Jurkat, Clone E6-1 (cell line): ENCODE measurements at regions not wholly inside any gene's neighbourhood (a gene's known extent, or its start where the extent isn't known, plus 50 kb on each side); places are given as distances from the start of the nearest gene placed in this dataset.

Experiments
- DNase-seq: peaks from one replicate; pipeline ENCODE4 v3.0.0-alpha.2; 2011; ENCODE audit warnings: low read depth, low spot score
- H3K4me3 ChIP-seq: 2 replicates; pipeline ENCODE4 v1.5.1; 2011; ENCODE audit warnings: mild to moderate bottlenecking, low read length, control low read depth, moderate library complexity

DNA sequence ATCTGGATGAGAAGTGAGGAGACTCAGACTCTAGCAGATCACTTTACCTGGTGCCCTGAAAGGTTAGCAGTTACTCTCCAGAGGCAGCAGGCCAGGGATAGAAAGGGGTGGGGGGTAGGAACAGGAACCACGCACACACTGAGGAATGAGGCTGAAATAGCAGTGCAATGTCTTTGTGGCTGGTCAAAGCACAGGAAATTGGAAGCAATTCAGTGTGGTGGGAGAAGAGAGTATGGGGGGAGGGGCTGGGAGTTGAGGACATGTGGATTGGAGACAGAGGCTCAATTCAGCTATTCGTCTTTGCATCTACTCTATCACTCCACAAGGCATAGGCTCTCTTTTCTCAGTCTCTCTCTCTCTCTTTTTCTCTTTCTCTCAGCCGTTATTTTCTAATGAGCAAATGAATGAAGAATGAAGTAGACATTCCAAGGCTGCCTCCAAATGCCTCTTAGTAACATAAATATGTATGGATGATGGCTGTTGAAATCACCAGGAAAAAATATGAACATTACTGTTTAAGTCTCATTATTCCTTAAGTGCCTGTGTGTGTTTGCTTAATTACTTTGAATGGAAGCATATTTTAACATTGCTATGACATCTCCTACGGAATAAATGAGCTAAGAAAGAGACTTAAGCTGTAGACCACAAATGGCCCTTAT, 979.4 kb downstream of the TSN start:
- DNase-seq: no peak
- H3K4me3 ChIP-seq: no peak overlapping the region

DNA sequence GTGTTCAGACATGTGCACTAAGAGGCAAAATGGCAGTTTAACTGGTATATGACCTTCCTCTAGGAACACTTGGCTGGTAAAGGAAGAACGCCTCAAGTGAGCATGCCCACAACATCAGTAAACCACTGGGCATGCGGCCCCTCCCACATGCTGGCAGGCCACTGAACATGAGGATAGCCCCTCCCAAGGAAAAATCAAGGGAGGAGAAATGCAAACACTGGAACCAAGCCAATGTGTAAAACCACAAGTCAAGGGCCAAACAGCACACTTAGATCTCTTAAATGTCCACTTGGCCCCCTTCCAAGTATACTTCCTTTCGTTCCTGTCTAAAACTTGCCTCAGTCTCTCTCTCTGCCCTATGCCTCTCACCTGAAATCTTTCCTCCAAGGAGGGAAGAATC, 980.8 kb downstream of the TSN start:
- DNase-seq: no peak
- H3K4me3 ChIP-seq: no peak overlapping the region

DNA sequence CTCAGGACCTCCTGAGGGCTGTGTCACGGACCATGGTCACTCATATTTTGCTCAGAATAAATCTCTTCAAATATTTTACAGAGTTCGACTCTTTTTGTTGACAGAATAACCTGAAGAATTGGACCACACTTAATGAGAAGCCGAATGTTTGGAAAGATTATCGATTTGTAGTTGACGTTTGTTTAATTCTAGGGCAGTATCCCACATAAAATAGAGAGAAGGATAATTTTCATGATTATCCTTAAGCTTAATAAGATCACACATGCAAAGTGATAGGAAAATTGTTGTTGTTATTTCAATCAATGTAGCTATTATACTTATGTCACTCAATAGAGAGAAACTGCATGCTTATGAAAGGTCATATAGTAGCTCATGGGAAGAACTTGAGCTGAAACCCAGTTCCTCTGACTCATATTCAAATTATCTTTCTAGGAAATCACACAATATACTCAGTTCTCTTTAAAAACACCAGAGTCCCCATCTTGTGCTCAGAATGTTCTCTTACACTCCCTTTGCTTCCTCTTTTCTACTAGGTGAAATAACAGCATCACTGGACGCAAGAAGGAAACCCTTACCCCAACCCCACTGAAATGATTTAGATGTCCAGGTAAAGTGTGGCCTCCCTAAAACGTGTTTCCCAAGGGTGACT, 982.1 kb downstream of the TSN start:
- DNase-seq: no peak
- H3K4me3 ChIP-seq: no peak overlapping the region

DNA sequence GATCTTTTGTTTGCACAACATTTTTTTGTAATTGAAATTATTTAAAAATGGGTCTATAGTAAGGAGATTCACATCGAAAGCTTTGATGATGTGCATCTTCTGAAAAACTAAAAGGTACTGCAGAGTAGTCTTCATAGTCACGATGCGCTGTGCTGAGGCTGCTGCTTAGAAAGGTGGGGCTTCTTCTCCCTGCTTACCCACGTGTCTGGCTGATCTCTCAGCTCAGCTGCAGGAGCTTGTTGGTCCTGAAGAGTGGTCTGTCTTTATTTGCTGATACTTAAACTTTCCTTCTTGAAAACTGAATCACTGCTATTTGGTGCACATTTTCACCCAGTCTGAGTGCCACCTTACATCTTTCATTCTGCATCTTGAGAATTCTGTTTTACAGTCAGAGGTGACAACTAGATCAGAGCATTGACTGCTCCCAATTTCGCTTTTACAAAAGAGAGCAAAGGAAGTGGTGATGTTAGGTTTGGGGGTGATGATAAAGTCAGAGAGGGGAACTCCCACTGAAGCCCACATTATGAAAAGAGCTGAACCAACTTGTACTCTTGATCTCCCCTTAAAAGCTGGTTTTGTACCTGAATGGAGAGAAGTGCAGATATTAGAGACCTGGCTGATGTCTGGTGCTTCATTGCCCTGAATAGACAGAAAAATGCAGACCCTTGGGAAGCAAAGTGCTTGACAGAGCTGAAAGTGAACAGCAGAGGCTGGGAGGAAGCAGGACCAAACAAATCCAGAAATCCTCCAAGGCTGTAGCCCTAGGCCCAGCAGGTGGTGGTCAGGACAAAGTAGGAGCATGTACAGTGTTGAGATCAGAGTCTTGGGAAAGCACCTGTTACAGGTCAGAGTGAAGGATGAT, 984.5 kb downstream of the TSN start:
- H3K4me3 ChIP-seq: no peak overlapping the region
- no peak for DNase-seq

DNA sequence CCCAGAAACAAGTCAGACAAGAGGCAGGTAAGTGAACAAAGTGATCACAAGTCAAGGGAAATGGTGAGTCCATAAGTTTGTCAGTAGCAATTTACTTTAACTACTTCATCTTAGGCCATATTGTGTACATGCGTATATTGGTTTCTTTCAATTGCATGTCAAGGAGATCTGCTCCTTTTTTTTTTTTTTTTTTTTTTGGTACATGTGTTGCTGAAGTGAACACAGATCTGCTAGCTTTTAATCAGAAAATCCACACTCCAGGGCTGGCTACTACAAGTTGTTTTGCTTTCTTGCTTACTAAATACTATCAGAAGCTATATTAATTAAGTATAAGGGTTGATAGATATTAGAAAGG, 985.1 kb downstream of the TSN start:
- no peak for DNase-seq
- no peak overlapping the region for H3K4me3 ChIP-seq

DNA sequence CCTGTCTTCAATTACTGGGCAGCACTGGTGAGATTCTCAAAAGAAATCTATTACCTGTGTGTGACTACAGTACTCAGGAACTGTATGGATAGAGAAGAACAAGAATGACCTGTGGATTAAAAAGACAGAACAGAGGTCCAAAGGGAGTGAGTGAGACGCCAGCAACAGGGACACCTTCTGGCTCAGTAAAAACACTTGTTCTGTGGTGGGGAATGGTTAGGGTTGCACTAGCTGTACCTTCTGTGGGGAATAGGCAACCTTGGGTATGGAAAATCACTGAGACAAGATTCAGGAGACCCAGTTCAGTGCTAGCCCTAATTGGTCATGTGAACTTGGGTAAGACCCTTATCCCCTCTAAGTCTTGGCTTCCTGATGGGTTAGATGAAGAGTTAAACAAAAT, 986.0 kb downstream of the TSN start:
- DNase-seq: no peak
- H3K4me3 ChIP-seq: no peak overlapping the region

DNA sequence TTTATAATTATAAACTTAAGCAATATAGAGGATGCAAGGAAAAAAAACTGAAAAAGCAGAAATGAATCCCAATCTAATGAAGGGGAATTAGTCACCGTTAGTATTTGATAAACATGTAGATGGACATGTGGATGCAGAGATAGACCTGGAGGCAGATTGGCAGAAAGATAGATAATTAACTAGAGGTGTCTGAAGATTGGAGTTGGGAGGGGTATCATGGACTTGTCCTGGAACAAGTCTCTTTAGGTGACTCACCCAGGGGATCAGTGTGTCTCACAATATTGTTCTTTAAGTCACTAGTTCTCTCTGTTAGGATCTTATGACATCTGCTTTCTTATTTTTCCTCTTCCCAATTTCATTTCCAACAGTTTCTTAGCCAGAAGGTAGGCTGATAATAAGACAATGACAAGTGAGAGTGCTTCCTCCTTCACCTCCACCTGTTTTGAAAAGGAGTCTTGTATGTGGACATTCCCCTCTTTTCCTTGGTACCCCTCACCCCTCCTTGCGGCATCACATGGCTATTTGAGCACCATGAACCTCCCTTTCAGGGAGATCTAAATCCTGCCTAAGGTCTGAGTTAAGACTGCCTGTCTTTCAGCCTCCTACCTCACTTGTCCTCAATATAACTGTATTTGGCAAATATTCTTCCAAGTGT, 987.7 kb downstream of the TSN start:
- no peak overlapping the region for H3K4me3 ChIP-seq
- no peak for DNase-seq

DNA sequence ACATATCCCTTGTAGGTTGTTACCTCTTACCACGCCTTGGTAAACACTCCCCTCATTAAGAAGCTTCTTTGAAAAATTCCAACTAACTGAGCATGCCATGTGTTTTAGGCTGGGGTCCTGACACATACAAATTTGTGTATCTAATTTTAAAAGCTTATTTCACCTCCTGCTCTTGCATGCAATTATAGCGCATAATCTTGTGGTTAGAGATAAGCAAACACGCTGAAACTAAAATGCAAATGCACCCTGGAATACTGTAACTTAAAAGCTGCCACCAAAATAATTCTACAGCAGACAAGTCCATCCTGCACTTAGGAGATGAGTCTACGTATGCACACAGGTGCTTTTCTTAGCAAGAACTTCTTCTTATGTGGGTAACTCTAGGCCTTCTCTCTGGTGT, 990.2 kb downstream of the TSN start:
- no peak overlapping the region for H3K4me3 ChIP-seq
- no peak for DNase-seq

DNA sequence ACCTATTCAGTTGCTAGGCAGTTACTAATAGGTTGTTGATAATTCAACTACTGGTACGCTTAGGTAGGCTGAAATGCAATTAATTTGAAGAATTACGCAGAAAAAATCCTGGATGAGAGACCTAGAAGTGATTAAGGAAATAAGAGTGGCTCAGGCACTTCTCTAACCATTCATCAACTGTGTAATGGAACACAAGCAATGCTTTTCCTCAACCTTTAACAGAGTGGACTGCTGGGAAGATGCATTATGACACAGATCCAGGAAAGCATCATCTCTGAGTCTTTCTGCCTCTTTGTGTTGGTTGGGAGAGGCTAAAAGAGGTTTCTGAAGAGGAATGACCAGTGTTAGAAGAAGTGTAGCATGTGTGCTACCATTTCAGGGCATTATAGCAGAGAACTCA, 992.2 kb downstream of the TSN start:
- no peak for DNase-seq
- H3K4me3 ChIP-seq: no peak overlapping the region

DNA sequence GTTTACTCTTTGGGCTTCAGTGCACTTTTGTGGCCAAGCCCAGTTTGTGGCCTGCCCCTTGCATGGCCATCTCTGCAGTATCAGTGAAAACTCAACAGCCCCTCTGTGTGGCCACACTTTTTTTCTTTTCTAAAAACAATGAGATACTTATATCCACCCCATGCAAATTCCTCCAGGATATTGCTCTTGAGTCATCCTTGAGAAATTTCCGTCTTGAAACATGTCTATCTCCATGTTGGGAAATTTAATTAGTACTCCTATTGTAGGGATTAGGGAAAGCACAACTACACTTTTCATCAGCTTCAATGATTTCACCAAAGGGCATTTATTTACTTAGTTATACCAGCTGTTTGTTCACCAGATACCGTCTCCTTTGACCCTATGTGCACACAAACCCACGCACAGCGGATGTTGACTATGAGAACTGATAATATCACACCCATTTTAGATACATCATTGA, 993.1 kb downstream of the TSN start:
- DNase-seq: no peak
- no peak overlapping the region for H3K4me3 ChIP-seq

DNA sequence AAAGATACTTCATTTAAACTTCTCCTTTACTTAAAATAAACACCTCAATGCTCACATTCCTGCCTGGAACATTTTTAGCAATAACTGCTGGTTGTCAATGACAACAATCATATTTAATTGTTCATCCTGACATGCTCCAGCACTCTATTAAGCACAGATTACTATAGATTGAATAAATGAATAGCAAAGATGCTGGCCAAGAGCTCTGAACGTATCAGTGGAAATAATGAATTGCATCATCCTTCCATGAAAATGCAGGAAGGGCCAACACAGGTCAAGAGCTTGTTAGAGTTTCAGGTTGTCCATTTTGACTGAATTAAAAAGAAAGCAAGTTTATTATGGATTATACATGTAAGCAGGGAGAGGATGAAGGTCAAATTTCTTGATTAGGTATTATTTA, 994.0 kb downstream of the TSN start:
- no peak overlapping the region for H3K4me3 ChIP-seq
- DNase-seq: no peak

DNA sequence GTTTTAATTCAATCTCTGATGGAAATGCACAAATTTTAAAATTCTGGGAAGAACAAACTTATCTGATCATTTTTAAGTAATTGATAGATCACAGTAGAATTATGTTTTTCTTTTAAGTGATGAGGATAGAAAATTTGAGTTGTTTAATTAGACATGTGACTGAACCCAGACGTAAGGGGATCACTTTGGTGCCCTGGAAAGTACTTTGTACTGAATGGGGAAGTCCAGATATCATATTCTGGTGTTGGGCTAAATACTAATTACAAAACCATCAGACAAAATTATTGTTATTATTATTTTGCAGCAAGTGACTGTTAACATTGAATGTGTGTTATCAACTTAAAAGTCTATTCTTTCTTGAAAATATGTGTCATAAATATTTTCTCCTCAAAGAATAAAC, 994.6 kb downstream of the TSN start:
- no peak for DNase-seq
- no peak overlapping the region for H3K4me3 ChIP-seq

DNA sequence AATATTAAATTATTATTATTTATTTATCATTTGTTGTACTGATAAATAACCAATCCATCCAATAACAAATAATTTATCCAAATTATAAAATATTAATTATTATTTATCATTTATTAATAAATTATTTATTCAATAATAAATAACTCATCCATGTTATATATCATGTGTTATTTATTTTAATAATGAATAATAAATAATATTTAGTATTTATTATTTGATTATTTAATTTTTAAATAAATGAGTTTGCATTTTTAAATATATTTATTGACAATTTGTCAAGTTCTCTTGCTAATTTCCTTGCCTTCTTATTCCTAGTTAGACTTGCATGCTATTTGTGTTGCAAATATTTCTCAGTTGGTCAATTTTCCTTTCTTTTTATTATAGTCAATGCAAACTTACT, 995.4 kb downstream of the TSN start:
- H3K4me3 ChIP-seq: no peak overlapping the region
- no peak for DNase-seq

DNA sequence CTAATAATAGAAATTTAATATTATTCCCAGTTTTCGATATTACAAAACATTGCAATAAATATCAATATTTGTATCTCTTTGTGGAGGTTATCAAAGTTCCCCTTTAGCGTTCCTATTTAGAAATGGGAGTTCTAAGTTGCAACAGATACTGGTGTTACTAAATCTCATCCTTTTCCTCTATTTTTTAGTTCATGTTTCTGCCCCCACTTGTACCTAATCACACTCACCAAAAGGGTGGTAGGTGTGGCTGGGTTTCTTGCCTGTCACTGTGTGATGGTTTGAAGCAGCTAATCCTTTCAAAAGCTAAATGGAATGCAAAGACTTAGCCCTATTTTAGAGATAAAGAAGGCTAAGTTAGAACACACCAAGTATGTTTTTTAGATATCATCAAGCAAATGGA, 997.9 kb downstream of the TSN start:
- no peak for DNase-seq
- no peak overlapping the region for H3K4me3 ChIP-seq

DNA sequence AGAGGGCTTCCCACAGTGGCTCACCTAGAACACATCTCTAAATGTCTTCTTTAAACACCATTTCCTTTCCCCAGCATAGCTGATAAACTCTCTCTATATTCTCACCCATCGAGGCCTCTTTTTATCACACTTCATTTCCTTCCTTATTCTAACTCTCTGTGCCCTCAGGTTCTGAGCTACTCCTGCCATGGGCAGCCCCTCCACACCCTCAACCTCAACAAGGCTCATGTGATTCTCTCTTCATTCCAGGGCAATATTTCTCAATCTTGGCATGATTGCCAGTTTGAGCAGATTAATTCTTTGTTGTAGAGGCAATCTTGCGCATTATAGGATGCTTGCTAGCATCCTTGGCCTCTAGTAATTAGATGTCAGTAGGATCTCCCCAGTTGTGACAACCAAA, 999.1 kb downstream of the TSN start:
- DNase-seq: no peak
- no peak overlapping the region for H3K4me3 ChIP-seq

DNA sequence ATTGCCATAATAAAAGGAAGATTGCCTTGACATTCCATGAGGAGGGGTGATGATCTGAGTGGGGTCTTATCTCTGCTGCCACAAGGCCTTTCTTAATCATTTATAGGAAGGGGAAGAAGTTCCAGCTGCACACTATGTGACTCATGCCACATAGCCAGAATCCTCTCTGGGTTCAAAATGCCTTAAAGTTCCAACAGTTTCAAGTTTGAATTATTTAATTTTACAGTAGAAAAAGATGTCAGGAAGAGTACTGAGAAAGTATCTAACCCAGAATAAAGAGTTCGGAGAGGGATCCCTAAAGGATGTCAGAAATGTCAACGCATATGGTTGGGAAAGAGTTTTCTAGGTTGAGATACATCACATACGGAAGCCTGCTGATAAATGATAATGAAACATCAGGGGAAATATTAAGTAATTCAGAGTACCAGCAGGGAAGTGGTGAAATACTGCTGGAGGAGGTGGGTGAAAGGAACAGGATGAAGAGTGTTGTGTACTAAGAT, 999.9 kb downstream of the TSN start:
- no peak for DNase-seq
- H3K4me3 ChIP-seq: no peak overlapping the region

DNA sequence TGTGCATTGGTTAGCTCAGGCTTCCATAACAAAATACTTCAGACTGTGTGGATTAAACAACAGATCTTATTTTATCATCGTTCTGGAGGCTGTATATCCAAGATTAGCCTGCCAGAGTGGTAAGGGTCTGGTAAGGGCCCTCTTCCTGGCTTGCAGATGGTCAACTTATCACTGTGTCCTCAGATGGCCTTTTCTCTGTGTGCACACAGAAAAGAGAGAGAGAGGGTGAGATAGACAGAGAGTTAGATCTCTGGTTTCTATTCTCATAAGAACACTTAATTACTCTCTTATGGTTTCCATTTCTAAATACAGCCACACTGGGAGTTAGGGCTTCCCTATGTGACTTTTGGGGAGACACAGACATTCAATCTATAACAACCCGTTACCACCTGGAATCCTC, 1003.5 kb downstream of the TSN start:
- DNase-seq: no peak
- no peak overlapping the region for H3K4me3 ChIP-seq

DNA sequence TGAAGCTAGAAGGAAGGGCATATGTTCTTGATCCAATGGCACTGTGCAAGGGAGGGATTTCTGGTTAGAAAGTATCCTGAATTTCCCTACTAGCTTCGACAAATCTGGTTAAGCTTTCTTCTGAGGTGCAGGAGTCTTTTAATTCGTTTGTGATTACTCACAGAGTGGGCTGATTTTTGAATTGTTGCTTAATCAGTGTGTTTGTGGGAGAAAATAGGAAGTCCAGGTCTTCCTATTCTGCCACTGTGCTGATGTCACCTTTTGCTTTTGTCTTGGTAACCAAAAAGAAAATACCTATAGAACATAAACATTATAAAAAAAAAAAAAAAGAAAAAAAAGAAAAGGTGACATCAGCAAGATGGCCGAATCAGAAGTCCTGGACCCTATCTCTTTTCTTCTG, 1008.6 kb downstream of the TSN start:
- no peak overlapping the region for H3K4me3 ChIP-seq
- no peak for DNase-seq

DNA sequence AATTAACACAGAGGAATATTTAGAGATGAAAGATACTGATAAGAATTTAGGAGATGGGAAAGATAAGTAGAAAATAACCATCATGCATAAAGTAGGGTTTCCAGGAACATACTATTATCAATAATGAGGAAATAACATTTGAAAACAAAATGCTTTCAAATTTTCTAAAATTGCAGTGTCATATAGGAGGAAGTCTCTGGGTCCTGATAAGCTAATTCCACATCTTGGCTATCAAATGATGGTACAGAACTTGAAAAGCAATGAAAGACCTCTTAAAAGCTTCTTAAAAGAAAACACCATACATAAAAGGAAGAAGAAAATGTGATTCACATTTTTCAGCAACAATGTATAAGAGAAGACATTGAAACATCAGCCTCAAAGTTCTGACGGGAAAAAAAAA, 1024.8 kb downstream of the TSN start:
- no peak for DNase-seq
- H3K4me3 ChIP-seq: no peak overlapping the region

DNA sequence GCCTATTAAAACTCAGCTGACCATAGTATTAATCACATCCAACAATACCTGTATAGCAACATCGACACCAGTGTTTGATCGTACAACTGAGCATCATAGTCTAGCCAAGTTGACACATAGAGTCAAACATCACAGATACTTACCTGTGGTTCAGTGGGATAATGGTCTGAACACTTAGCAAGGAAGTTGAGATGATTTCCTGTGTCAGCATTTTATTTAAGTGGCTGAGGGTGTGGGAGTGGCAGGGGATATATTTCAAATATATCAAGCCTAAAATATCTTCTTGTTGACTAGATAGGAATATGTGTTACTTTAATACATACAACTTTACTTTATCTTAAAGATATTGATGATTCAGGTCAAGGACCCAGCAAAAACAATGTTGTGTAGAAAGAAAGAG, 1038.6 kb downstream of the TSN start:
- no peak for DNase-seq
- no peak overlapping the region for H3K4me3 ChIP-seq
